Osteocyte (in vitro differentiated cells): ENCODE measurements at regions not wholly inside any gene's neighbourhood (a gene's known extent, or its start where the extent isn't known, plus 50 kb on each side); places are given as distances from the start of the nearest gene placed in this dataset.

ENCODE experiments used
- DNase-seq: peaks from one replicate; pipeline ENCODE4 v3.0.0; 2021; ENCODE audit warnings: mixed read lengths; ENCODE audit not compliant: unreplicated experiment; ENCODE audit errors: extremely low spot score
- H3K27ac Mint-ChIP-seq: one replicate; pipeline ENCODE4 v1.8.0; 2021; ENCODE audit warnings: mild to moderate bottlenecking, mixed read lengths; ENCODE audit not compliant: unreplicated experiment
- H3K27me3 Mint-ChIP-seq: one replicate; pipeline ENCODE4 v1.8.0; 2021; ENCODE audit warnings: mixed read lengths; ENCODE audit not compliant: unreplicated experiment
- H3K36me3 Mint-ChIP-seq: one replicate; pipeline ENCODE4 v1.8.0; 2021; ENCODE audit warnings: mixed read lengths; ENCODE audit not compliant: unreplicated experiment
- H3K4me1 Mint-ChIP-seq: one replicate; pipeline ENCODE4 v1.8.0; 2021; ENCODE audit warnings: mixed read lengths; ENCODE audit not compliant: unreplicated experiment
- H3K4me3 Mint-ChIP-seq: one replicate; pipeline ENCODE4 v1.8.0; 2021; ENCODE audit warnings: mild to moderate bottlenecking, moderate library complexity, mixed read lengths; ENCODE audit not compliant: unreplicated experiment
- H3K9me3 Mint-ChIP-seq: one replicate; pipeline ENCODE4 v1.8.0; 2021; ENCODE audit warnings: mixed read lengths; ENCODE audit not compliant: unreplicated experiment
- CTCF ChIP-seq: fragments of 200-600 bp; sonication (generic); IDR thresholded peaks from 2 replicates; pipeline ENCODE4 v1.5.0; 2021; ENCODE audit warnings: antibody characterized with exemption, mild to moderate bottlenecking, moderate library complexity

GRCh38 chr10:120641695-120642094 lies 184.7 kb downstream of the PLPP4 start:
- Mint-ChIP-seq H3K36me3 (no peaks in the 10 kb centered on the region), H3K4me1 (no peaks in the 10 kb centered on the region), H3K27ac (no peak overlapping the region), H3K9me3 (peaks cover 5% of the 10 kb centered on the region), H3K4me3 (no peak overlapping the region), H3K27me3 (no peaks in the 10 kb centered on the region)
- TF ChIP-seq CTCF = no peak
- DNase-seq = no peak

GRCh38 chr10:120643351-120643750 lies 186.3 kb downstream of the PLPP4 start:
- H3K4me3 Mint-ChIP-seq = no peak overlapping the region
- no peaks in the 10 kb centered on the region for H3K36me3 Mint-ChIP-seq
- no peak overlapping the region for H3K27ac Mint-ChIP-seq
- no peaks in the 10 kb centered on the region for H3K4me1 Mint-ChIP-seq
- peaks cover 1% of the 10 kb centered on the region for H3K9me3 Mint-ChIP-seq
- no peaks in the 10 kb centered on the region for H3K27me3 Mint-ChIP-seq
- TF ChIP-seq CTCF = no peak
- no peak for DNase-seq

GRCh38 chr10:120644556-120645410 lies 187.8 kb downstream of the PLPP4 start:
- H3K27ac Mint-ChIP-seq = no peak overlapping the region
- no peaks in the 10 kb centered on the region for H3K9me3 Mint-ChIP-seq
- H3K4me3 Mint-ChIP-seq = no peak overlapping the region
- no peak for TF ChIP-seq CTCF
- no peaks in the 10 kb centered on the region for H3K36me3 Mint-ChIP-seq
- no peaks in the 10 kb centered on the region for H3K4me1 Mint-ChIP-seq
- DNase-seq = no peak
- no peaks in the 10 kb centered on the region for H3K27me3 Mint-ChIP-seq

- no peak overlapping the region for H3K27ac Mint-ChIP-seq
- H3K27me3 Mint-ChIP-seq = no peaks in the 10 kb centered on the region
- H3K4me1 Mint-ChIP-seq = no peaks in the 10 kb centered on the region
- no peak for DNase-seq
- H3K9me3 Mint-ChIP-seq = peaks cover 3% of the 10 kb centered on the region
- no peaks in the 10 kb centered on the region for H3K36me3 Mint-ChIP-seq
- TF ChIP-seq CTCF = no peak
- H3K4me3 Mint-ChIP-seq = no peak overlapping the region
These were observed 189.2 kb downstream of the PLPP4 start for GRCh38 chr10:120646159-120646732.

- Mint-ChIP-seq H3K36me3 (no peaks in the 10 kb centered on the region), H3K27me3 (no peaks in the 10 kb centered on the region), H3K27ac (no peak overlapping the region), H3K4me3 (no peak overlapping the region), H3K4me1 (no peaks in the 10 kb centered on the region), H3K9me3 (peaks cover 3% of the 10 kb centered on the region)
- TF ChIP-seq CTCF = no peak
- DNase-seq = no peak
These were observed 189.9 kb downstream of the PLPP4 start for GRCh38 chr10:120646738-120647456.
